Midbrain (tissue), 1 donor: ENCODE measurements at regions not wholly inside any gene's neighbourhood (a gene's known extent, or its start where the extent isn't known, plus 50 kb on each side); places are given as distances from the start of the nearest gene placed in this dataset.
"Not testable (repeated sequence)": the region's sequence is repeated elsewhere in the genome, so short reads cannot be mapped to it uniquely, and the experiment has no call there.

Source experiments
- DNase-seq: peaks from one replicate; lab custom pipeline; 2025; lab: John Stamatoyannopoulos, UW

DNA sequence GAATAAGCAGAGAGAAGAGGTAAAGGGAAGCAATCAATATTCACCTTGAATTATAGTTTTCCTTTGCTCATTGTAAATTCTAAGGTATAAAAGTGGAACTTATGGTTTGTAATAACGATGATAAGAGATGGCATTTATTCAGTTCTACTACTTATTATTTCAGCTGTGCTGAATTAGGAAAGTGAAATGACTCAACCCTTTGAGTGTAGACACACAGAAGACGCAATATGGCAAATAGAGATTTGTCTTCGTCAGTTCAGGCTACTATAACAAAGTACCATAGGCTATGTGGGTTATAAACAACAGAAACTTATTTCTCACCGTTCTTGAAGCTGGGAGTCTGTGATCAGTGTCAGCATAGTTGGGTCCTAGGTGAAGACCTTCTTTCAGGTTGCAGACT is 713.0 kb upstream of the PCDH9 start:
- DNase-seq: no peak

DNA sequence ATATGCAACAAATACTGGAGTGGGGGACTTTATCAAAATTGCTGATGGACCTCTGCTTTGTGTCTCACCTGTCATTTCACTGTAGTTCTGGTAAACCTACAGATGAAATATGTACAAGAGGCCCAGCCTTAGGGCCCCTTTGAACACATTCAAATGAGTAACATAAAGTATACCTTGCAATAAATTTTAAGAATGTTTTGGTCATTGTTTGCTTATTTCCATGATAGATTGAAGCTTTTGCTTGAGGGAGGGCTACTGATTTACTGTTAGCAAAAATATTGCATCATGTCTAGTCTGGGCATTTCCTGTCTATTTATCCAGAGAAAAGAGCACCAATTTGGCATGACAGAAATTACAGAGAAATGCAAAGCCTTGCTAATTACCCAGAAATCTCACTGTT is 705.5 kb upstream of the PCDH9 start:
- DNase-seq: no peak

GRCh38 chr13:67934617-67935330 is 704.6 kb upstream of the PCDH9 start:
- no peak for DNase-seq

DNA sequence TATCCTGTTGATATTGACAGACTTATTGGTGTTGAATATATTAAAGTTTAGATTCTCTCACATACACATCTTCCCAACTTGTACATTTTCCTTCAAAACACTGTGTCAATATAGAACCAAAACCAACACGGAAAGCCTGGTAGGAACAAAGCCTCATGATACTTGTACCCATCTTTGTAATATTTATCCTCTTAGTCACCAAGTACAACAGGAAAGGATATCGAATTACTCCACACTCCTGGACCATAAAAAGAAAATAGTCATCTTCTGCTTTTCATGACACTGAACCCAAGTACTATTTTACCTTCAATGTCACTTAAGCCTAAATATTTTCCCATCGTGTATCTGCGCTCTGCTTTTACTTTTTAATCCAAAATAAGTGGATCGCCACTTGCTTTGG is 702.9 kb upstream of the PCDH9 start:
- no peak for DNase-seq

DNA sequence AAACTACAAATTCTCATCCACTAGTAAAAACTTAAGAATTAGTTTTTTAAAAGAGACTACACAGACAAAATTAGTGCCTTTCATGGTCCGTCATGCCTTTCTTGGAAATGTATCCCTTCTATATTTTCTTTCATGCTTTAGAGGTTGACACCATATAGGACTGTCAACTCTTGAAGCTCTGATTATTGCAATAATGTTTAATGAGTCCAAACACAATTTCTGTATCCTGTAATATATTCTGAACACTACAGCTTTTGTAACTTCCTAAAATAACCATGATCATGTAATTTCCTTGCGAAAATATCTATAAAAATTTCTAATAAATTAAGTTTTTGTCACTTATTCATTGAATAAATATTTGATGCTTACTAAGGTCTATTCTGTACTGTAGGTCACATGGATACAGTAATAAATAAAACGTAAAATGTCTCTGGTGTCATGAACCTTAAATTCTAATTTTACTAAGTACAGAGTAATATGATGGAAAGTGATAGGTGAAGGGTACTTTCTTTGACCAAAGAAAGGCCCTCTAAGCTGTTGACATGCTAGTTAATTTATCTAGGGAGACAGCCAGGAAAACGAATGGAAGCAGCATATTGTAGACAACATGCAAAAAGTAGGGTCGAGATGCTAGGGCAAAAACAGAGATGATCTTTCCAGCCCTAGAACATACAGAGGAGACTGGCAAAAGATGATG is 687.3 kb upstream of the PCDH9 start:
- DNase-seq: no peak

DNA sequence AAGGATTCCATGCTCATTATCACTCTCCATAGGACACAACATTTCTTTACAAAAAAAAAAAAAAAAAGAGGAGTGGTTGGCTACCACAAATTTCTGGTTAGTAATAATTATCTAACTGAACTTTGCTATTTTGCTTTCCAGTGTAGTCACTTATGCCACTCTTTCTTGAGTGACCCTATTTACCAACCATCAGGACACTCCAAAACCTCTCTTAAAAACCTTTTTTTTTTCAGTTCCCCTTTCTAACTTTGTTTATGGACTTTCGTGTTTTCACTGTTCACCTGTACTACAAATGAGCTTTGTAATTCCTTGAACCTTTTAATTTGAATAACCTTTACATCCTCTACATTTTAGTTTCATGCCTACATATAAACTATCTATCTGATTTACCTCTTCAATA is 686.5 kb upstream of the PCDH9 start:
- DNase-seq: no peak

DNA sequence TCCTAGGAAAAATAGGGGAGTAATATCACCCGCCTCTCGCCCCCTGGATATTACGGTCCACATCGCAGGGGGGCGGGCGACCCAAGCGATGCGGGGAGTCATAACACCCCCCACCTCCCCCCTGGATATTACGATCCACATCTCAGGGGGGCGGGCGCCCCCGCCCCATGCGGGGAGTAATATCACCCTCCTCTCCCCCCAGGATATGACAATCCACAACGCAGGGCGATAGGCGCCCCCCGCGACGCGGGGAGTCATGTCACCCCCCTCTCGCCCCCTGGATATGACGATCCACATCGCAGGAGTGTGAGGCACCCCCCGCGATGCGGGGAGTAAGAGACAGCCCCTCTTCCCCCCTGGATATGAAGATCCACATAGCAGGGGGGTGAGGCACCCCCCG is 684.4 kb upstream of the PCDH9 start:
- DNase-seq: no peak

- not testable (repeated sequence) for DNase-seq
These were observed 672.8 kb upstream of the PCDH9 start for GRCh38 chr13:67902960-67903359.

GRCh38 chr13:67880916-67881315 is 650.8 kb upstream of the PCDH9 start:
- DNase-seq: no peak

GRCh38 chr13:67878376-67878775 is 648.2 kb upstream of the PCDH9 start:
- no peak for DNase-seq

- no peak for DNase-seq
These were observed 646.9 kb upstream of the PCDH9 start for GRCh38 chr13:67877031-67877430.

GRCh38 chr13:67867206-67867605 is 637.1 kb upstream of the PCDH9 start:
- no peak for DNase-seq

DNA sequence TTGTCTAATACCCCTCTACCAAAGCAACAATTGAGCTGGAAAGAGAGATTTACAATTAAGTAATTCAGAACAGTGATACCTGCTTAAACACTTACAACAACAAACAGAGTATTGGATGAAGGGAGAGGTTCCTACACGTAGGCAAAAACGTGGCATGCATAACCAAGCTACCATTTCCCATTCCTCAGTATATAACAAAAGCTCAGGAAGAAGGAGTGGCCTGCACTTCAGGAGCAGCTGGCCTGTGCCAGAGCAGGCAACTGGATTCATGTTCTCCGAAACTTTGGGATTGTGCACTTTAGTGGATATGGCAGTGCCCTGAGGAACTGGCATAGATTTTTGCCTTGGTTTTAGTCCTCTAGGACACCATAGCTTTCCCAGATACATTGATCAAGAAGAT is 630.2 kb upstream of the PCDH9 start:
- no peak for DNase-seq

DNA sequence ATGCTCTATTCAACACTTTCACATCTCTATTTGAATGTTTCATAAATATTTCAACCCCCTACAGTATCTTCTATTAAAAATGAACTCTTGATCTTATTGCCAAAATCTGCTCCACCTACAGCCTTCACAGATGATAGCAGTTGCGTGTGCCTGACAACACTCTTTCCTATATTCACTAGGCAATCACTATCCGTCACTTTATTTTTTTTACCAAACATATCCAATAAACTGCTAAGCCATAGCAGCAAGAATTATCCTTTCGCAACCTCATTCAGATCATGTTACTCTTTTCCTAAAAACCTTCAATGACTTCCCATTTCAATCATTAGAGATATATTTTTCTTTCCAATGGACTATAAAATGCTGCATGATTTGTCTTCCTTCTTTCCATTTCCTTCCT is 629.8 kb upstream of the PCDH9 start:
- no peak for DNase-seq

DNA sequence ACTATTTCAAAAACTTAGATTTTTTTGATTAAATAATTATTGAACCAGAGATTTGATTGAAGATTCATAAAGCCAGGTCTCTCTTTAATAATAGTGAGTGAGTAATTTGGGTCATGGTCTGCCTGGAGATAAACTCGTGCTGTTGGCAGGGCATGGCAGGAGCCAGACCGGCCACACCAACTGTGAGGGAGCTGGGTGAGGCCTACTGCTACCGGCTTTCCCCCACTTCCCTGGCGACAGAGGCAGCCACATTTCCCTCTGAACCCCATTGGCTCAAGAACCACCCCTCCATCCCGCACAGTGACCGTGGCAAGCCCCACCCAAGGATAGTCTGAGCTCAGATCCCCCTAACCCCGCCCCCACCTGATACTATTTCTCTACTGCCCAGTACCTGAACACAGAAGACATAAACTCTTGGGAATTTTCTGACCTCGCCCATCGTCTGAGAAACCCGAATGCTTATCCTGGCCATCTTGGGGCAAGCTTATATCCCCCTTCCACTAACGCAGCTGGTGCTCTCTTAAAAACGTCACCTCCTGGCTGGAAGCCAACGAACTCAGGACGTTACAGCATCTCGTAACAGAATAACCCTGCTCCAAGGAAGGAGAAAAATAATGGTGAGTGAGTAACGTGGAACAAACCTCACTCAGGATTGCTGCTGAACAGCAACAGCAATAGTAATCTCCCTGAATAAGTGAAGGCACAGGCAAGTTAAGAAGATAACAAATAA is 627.6 kb upstream of the PCDH9 start:
- DNase-seq: no peak

DNA sequence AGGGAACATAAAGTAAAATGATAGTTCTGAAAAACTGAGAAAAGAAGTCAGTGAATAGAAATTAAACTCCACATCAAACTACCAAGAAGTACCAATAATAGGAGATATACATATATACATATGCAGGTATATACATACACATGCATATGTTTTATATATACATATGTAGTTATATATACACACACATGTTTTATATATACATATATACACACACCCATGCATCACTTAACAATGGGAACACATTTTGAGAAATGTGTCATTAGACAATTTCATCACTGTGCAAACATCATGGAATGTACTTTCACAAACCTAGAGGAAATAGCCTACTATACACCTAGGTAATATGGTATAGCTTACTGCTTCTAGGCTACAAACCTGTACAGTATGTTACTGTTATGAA is 626.8 kb upstream of the PCDH9 start:
- no peak for DNase-seq

GRCh38 chr13:67855741-67856238 is 625.7 kb upstream of the PCDH9 start:
- no peak for DNase-seq

DNA sequence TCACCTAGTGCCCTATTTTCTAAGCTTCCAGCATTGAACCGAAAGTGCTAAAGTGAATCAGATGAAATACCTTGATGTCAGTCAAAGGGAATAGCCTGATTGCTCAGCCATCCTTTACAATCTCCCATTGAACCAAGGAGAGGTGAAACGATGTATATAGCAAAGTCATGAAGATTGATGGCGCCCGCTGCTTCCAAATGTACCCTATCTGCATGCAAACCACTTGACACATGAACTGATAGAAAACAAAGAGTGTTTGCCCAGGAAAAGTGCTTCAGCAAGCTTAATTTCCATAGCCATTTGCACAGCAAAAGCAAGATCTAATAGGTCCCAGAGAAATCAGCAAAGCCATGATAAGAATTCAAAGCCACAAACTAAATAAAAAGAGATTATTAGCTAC is 624.9 kb upstream of the PCDH9 start:
- no peak for DNase-seq

DNA sequence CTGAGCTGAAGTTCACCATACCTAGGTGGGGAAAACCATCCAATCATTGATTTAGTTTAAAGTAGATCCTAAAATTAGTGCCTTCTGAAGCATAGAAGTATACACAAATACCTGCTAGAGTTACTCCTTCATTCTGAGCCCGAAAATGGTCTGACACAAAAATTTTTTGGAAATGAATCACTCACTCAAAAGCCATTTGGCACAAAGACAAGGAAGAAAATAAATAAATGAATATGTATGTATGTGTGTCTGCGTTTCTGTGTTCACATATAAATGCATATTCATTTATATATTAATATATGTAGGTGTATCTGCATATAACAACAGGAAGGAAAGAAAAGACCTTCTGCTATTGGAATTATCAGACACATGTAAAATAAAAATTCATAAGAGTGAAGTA is 614.4 kb upstream of the PCDH9 start:
- DNase-seq: no peak

DNA sequence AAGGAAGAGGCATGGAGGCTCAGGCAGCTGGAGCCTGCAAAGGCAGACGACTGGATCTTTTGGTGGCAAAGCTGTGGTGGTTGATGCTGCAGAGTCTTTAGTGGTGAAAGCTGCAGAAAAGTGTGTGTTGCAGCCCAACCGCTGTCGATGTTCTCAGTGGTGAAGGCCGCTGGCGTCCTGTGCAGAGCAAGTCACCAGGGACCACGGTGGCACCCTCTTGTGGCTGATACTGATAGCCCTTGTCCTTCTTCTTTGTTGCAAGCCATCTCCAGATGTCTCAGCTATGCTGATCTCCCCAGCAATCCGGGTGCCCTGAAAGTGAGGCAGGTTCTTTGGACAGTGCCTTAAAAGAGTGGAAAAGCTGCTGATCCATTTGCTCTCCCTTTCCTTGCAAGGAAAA is 610.9 kb upstream of the PCDH9 start:
- DNase-seq: no peak

- DNase-seq: no peak
These were observed 603.4 kb upstream of the PCDH9 start for GRCh38 chr13:67833564-67833963.

DNA sequence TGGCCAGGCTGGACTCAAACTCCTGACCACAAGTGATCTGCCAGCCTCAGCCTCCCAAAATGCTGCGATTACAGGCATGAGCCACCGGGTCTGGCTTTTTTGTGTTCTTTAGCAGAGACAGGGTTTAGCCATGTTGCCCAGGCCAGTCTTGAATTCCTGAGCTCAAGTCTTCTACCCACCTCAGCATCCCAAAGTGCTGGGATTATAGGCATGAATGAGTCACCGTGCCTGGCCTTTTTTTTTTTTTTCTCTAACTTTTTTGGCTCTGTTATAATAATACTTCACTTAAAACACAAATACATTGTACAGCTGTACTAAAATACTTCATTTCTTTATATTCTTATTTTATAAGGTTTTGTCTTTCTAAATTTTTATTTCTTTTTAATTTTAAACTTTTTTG is 599.5 kb upstream of the PCDH9 start:
- DNase-seq: no peak

DNA sequence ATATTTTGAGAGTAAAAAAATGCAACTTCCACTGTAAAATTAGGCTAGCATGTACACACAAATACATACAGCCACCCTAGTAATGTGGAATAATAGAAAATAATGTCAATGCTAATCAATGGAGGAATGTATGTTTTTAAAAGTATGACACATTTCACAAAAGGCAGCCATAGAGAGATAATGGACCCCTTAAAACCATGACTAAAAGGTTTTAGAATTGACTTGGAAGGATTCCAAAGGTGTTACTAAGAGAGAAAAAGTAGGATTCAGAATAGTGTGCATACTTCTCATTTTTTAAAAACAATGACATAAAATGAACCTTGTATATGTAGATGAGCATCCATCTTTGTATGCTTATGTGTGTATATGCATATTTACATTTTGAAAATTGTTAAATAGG is 597.9 kb upstream of the PCDH9 start:
- no peak for DNase-seq
